ENCODE measurements at regions not wholly inside any gene's neighbourhood (a gene's known extent, or its start where the extent isn't known, plus 50 kb on each side); places are given as distances from the start of the nearest gene placed in this dataset.
"Not testable (repeated sequence)": the region's sequence is repeated elsewhere in the genome, so short reads cannot be mapped to it uniquely, and the experiment has no call there.

GRCh38 chr6:79810185-79810705 lies 137.1 kb downstream of the ELOVL4 start:
- no peaks in the 10 kb centered on the region for H3K4me1 ChIP-seq
- intact Hi-C loops (cut with DNase I; ENCODE audit: low total_unique reads): loop anchor here (10.0 kb wide), 1 partner anchor 235 kb away; no protein-coding TSS in a partner anchor
- no peaks in the 10 kb centered on the region for H3K27me3 ChIP-seq
- no peaks in the 10 kb centered on the region for H3K9me3 ChIP-seq
- no peak for DNase-seq
- no peaks in the 10 kb centered on the region for H3K36me3 ChIP-seq
- H3K27ac ChIP-seq: no peak overlapping the region
- H3K4me3 ChIP-seq: no peak overlapping the region
- no peak for TF ChIP-seq CTCF (IDR thresholded peaks at IDR 0.05)

DNA sequence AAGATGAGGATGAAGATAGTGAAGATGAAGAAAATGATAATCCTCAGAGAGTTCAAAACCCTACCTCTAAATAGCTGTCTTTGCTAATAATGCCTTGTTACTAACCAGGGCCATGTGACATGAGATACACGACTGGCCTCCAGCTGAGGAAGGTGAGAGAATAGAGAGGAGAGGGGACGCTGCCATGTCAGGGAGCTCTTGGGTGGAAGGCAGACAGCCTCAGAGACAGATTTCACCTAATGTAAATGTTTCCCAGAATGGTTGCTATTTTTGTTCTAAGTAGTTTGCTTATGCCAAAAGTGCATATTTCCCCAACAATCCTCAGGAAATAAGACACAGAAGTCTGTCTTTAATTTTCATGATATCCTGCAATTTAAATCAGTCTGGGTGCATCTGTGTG lies 138.4 kb downstream of the ELOVL4 start:
- Histone ChIP-seq H3K36me3 (no peaks in the 10 kb centered on the region), H3K27me3 (no peaks in the 10 kb centered on the region), H3K4me3 (no peak overlapping the region), H3K9me3 (no peaks in the 10 kb centered on the region), H3K27ac (no peak overlapping the region), H3K4me1 (no peaks in the 10 kb centered on the region)
- no peak for TF ChIP-seq CTCF (IDR thresholded peaks at IDR 0.05)
- no peak for DNase-seq
- intact Hi-C loops (cut with DNase I; ENCODE audit: low total_unique reads): no loop called here

GRCh38 chr6:79806661-79807060 lies 140.7 kb downstream of the ELOVL4 start:
- DNase-seq; H3K27ac ChIP-seq; H3K4me3 ChIP-seq; H3K36me3 ChIP-seq; H3K4me1 ChIP-seq; H3K9me3 ChIP-seq; H3K27me3 ChIP-seq; intact Hi-C loops (cut with DNase I; ENCODE audit: low total_unique reads): not testable (repeated sequence)

- Histone ChIP-seq H3K27ac (no peak overlapping the region), H3K9me3 (no peaks in the 10 kb centered on the region), H3K4me3 (no peak overlapping the region), H3K36me3 (no peaks in the 10 kb centered on the region), H3K27me3 (no peaks in the 10 kb centered on the region), H3K4me1 (no peaks in the 10 kb centered on the region)
- intact Hi-C loops (cut with DNase I; ENCODE audit: low total_unique reads): no loop called here
- DNase-seq: no peak
- no peak for TF ChIP-seq CTCF (IDR thresholded peaks at IDR 0.05)
Observed at GRCh38 chr6:79804732-79805131, 142.6 kb downstream of the ELOVL4 start.

- Histone ChIP-seq H3K9me3 (no peaks in the 10 kb centered on the region), H3K27ac (no peak overlapping the region), H3K4me3 (no peak overlapping the region), H3K4me1 (no peaks in the 10 kb centered on the region), H3K36me3 (no peaks in the 10 kb centered on the region), H3K27me3 (no peaks in the 10 kb centered on the region)
- TF ChIP-seq CTCF (IDR thresholded peaks at IDR 0.05): no peak
- intact Hi-C loops (cut with DNase I; ENCODE audit: low total_unique reads): no loop called here
- no peak for DNase-seq
Observed at GRCh38 chr6:79803917-79804316, 143.4 kb downstream of the ELOVL4 start.

GRCh38 chr6:79802657-79803300 lies 144.6 kb downstream of the ELOVL4 start:
- intact Hi-C loops (cut with DNase I; ENCODE audit: low total_unique reads): no loop called here
- Histone ChIP-seq H3K9me3 (no peaks in the 10 kb centered on the region), H3K4me1 (no peaks in the 10 kb centered on the region), H3K36me3 (no peaks in the 10 kb centered on the region), H3K27me3 (no peaks in the 10 kb centered on the region), H3K27ac (no peak overlapping the region), H3K4me3 (no peak overlapping the region)
- no peak for TF ChIP-seq CTCF (IDR thresholded peaks at IDR 0.05)
- no peak for DNase-seq

Data from tibial artery (tissue), 4 donors.